ENCODE measurements at regions not wholly inside any gene's neighbourhood (a gene's known extent, or its start where the extent isn't known, plus 50 kb on each side); places are given as distances from the start of the nearest gene placed in this dataset.

DNA sequence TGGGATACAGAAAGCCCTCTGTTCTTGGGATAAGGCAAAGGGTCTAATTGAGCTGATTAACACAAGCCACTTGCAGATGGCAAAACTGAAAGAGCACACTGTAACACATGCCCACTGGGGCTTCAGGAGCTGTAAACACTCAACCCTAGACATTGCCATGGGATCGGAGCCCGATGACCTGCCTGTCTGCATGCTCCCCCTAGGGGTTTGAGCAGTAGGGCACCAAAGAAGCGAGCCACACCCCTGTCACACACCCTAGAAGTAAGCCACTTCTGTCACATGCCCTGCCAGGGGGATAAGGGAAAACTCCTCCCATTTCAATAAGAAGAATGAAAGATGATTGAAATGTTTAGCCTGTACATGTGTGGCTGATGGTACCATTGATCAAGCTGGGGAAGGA is 81.3 kb upstream of the IRX6 start:
- ATAC-seq (no peak), DNase-seq (no peak)
- Histone ChIP-seq H3K9me3 (ENCODE audit: control insufficient read depth, low read length) (no peaks in the 10 kb centered on the region), H3K27me3 (ENCODE audit: control insufficient read depth, insufficient read depth) (peaks cover 3% of the 10 kb centered on the region), H3K27ac (ENCODE audit: low read length) (no peak overlapping the region), H3K4me3 (ENCODE audit: low read length) (no peak overlapping the region), H3K4me1 (ENCODE audit: control insufficient read depth, insufficient read depth, low read length) (no peaks in the 10 kb centered on the region)
- intact Hi-C loops (cut with DNase I), result no loop called here
- WGBS, result 63% methylated on average over 3 of the region's 3 CpGs

DNA sequence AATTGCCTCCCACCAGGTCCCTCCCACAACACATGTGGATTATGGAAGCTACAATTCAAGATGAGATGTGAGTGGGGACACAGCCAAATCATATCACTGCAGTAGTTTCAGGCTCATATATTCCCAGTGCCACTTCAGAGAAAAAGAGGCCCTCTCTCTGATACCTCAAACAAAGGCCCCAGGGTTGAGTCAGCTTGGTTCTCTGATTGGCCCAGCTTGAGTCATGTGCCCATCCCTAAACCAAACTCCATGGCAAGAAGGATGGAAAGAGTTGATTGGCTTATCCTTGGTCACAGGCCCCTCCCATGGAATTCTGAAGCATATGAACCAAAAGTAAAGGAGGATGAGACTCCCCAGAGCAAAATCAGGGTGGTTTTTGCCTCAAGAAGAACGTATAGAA is 75.9 kb upstream of the IRX6 start:
- Histone ChIP-seq H3K4me1 (ENCODE audit: control insufficient read depth, insufficient read depth, low read length) (no peaks in the 10 kb centered on the region), H3K4me3 (ENCODE audit: low read length) (no peak overlapping the region), H3K9me3 (ENCODE audit: control insufficient read depth, low read length) (no peaks in the 10 kb centered on the region), H3K27ac (ENCODE audit: low read length) (no peak overlapping the region), H3K27me3 (ENCODE audit: control insufficient read depth, insufficient read depth) (no peaks in the 10 kb centered on the region)
- DNase-seq (no peak), ATAC-seq (no peak)
- intact Hi-C loops (cut with DNase I), result no loop called here
- WGBS, result 38% methylated on average over 1 of the region's 1 CpG

DNA sequence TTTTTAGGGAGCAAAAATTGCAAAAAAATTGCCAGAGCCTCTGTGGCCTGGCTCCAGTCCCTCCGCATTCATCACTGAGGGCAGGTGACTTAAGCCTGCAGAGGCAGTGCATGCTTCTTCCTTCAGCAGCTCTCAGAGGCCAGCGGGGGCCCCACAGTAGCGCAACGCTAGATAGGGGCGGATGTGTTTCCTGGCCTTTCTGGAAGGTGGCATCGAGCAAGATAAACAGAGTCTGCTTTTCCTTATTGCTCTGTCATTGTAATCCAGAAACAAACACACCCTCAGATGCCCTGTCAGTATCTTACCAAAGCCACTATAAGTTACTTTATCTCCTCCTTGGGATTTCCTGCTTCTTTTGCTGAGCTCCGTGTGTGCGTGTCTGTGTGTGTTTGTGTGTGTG is 75.5 kb upstream of the IRX6 start:
- Histone ChIP-seq H3K9me3 (ENCODE audit: control insufficient read depth, low read length) (no peaks in the 10 kb centered on the region), H3K27me3 (ENCODE audit: control insufficient read depth, insufficient read depth) (no peaks in the 10 kb centered on the region), H3K4me1 (ENCODE audit: control insufficient read depth, insufficient read depth, low read length) (no peaks in the 10 kb centered on the region), H3K27ac (ENCODE audit: low read length) (no peak overlapping the region), H3K4me3 (ENCODE audit: low read length) (no peak overlapping the region)
- peak in 1 of 3 donors; percentile 49 for DNase-seq
- intact Hi-C loops (cut with DNase I), result no loop called here
- peak; percentile 44 to 50 for ATAC-seq
- WGBS, result 24% methylated on average over 8 of the region's 8 CpGs

DNA sequence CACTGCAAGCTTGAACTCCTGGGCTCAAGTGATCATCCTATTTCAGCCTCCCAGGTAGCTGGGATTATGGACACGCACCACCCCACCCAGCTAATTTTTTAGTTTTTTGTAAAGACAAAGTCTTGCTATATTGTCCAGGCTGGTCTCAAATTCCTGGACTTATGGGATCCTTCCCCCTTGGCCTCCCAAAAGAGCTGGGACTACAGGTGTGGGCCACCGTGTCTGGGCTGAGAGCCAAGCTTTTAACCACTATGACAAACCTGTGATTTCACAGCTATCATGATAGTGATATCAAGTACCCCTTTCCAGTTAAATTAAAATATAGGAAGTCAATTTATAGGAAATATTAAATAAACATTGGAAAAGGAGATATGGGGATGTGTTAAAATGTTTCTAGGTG is 74.6 kb upstream of the IRX6 start:
- Histone ChIP-seq H3K4me3 (ENCODE audit: low read length) (no peak overlapping the region), H3K27ac (ENCODE audit: low read length) (no peak overlapping the region), H3K27me3 (ENCODE audit: control insufficient read depth, insufficient read depth) (no peaks in the 10 kb centered on the region), H3K4me1 (ENCODE audit: control insufficient read depth, insufficient read depth, low read length) (no peaks in the 10 kb centered on the region), H3K9me3 (ENCODE audit: control insufficient read depth, low read length) (no peaks in the 10 kb centered on the region)
- no peak for ATAC-seq
- no peak for DNase-seq
- intact Hi-C loops (cut with DNase I), result no loop called here
- 85% methylated on average over 2 of the region's 2 CpGs for WGBS

DNA sequence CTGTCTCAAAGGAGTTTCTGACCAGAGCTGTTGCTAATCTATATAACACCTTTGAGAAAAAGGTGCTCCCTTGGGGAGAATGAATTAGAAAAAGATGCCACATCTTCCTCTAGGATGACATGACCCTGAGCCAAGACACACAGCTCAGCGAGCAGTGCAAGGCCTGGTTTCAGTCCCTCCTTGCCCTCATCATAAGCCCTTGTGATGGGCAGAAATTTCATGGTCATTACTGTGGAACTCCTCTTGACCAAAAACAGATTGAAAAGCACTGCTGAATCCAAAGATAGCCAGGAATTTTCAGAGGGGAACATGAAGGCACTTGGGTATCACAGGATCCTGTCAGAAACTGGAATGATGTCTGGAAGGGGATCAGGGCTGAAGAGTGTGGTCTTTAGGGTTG is 74.1 kb upstream of the IRX6 start:
- 82% methylated on average over 1 of the region's 1 CpG for WGBS
- Histone ChIP-seq H3K27ac (ENCODE audit: low read length) (no peak overlapping the region), H3K4me3 (ENCODE audit: low read length) (no peak overlapping the region), H3K27me3 (ENCODE audit: control insufficient read depth, insufficient read depth) (no peaks in the 10 kb centered on the region), H3K9me3 (ENCODE audit: control insufficient read depth, low read length) (no peaks in the 10 kb centered on the region), H3K4me1 (ENCODE audit: control insufficient read depth, insufficient read depth, low read length) (no peaks in the 10 kb centered on the region)
- intact Hi-C loops (cut with DNase I), result no loop called here
- no peak for DNase-seq
- no peak for ATAC-seq

DNA sequence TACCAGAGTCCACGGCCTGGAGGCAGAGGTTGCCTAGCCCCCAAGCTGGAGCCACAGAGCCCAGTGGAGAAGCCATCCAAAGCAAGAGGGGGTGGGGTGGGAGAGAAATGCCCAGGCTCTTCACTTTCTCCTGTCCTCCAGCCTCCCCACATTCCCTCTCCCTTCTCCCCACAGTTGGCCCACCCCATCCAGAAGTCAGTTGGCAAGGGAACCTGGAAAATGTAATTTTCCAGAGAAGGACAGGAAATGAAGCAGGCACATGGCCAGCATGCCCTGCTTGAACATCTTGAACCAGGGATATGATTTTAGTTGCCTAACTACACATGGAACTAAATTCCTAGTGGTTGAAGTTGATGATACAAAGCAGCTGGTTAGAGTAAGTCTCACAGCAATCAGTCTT is 73.3 kb upstream of the IRX6 start:
- ATAC-seq (no peak), DNase-seq (no peak)
- Histone ChIP-seq H3K27ac (ENCODE audit: low read length) (no peak overlapping the region), H3K4me1 (ENCODE audit: control insufficient read depth, insufficient read depth, low read length) (no peaks in the 10 kb centered on the region), H3K4me3 (ENCODE audit: low read length) (no peak overlapping the region), H3K9me3 (ENCODE audit: control insufficient read depth, low read length) (no peaks in the 10 kb centered on the region), H3K27me3 (ENCODE audit: control insufficient read depth, insufficient read depth) (no peaks in the 10 kb centered on the region)
- 60% methylated on average over 1 of the region's 1 CpG for WGBS
- intact Hi-C loops (cut with DNase I), result no loop called here

DNA sequence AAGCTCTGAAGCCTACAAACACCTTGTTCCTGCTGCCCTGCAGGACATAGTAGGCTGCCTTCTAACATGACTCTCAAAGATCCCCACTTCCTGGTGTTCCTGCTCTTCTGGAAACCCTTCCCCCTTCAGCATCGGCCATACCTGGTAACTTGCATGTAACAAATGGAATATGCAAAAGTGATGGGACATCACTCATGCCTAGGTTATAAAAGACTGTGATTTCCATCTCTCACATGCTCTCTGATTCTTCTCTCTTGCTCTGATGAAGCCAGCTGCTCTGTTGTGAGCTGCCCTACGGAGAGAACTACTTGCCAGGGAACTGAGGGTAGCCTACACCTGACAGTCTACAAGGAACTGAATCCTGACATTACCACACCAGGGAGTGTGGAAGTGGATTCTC is 72.9 kb upstream of the IRX6 start:
- Histone ChIP-seq H3K9me3 (ENCODE audit: control insufficient read depth, low read length) (no peaks in the 10 kb centered on the region), H3K27ac (ENCODE audit: low read length) (no peak overlapping the region), H3K27me3 (ENCODE audit: control insufficient read depth, insufficient read depth) (no peaks in the 10 kb centered on the region), H3K4me1 (ENCODE audit: control insufficient read depth, insufficient read depth, low read length) (no peaks in the 10 kb centered on the region), H3K4me3 (ENCODE audit: low read length) (no peak overlapping the region)
- no peak for ATAC-seq
- no peak for DNase-seq
- intact Hi-C loops (cut with DNase I), result no loop called here
- WGBS, result 86% methylated on average over 2 of the region's 2 CpGs

DNA sequence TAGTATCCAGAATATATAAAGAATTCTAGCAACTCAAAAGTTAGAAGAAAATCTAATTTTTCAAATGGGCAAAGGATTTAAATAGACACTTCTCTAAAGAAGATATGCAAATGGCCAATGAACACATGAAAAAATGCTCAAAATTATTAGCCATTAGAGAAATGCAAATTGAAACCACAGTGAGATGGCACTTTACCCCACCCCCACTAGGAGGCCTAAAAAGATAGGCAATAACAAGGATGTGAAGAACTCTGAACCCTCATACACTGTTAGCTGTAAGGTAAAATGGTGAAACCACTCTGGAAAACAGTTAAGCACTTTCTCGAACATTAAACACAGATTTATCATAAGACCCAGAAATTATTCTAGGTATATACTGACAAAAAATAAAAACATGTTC is 71.4 kb upstream of the IRX6 start:
- intact Hi-C loops (cut with DNase I), result no loop called here
- no peaks in the 10 kb centered on the region for H3K9me3 ChIP-seq (ENCODE audit: control insufficient read depth, low read length)
- H3K4me3 ChIP-seq (ENCODE audit: low read length), result no peak overlapping the region
- no peaks in the 10 kb centered on the region for H3K27me3 ChIP-seq (ENCODE audit: control insufficient read depth, insufficient read depth)
- no peak for ATAC-seq
- H3K4me1 ChIP-seq (ENCODE audit: control insufficient read depth, insufficient read depth, low read length), result no peaks in the 10 kb centered on the region
- DNase-seq, result no peak
- no peak overlapping the region for H3K27ac ChIP-seq (ENCODE audit: low read length)
- 88% methylated on average over 1 of the region's 1 CpG for WGBS

DNA sequence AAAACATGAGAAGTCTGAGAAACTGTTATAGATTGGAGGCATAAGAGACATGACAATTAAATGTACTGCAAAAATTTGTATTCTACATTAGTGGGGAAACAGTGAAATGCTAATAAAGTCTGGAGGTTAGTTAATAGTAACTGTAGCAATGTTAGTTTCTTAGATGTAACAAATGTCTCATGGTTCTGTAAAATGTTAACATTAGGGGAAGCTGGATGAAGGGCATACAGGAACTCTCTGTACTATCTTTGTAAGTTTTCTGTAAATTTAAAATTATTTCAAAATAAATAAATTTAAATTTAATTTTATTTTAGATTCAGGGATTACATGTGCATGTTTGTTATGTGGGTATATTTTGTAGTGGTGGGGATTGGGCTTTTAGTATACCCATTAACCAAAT is 70.0 kb upstream of the IRX6 start:
- no peaks in the 10 kb centered on the region for H3K4me1 ChIP-seq (ENCODE audit: control insufficient read depth, insufficient read depth, low read length)
- ATAC-seq, result no peak
- H3K9me3 ChIP-seq (ENCODE audit: control insufficient read depth, low read length), result no peaks in the 10 kb centered on the region
- no peak overlapping the region for H3K4me3 ChIP-seq (ENCODE audit: low read length)
- H3K27me3 ChIP-seq (ENCODE audit: control insufficient read depth, insufficient read depth), result no peaks in the 10 kb centered on the region
- H3K27ac ChIP-seq (ENCODE audit: low read length), result no peak overlapping the region
- intact Hi-C loops (cut with DNase I), result no loop called here
- no peak for DNase-seq

DNA sequence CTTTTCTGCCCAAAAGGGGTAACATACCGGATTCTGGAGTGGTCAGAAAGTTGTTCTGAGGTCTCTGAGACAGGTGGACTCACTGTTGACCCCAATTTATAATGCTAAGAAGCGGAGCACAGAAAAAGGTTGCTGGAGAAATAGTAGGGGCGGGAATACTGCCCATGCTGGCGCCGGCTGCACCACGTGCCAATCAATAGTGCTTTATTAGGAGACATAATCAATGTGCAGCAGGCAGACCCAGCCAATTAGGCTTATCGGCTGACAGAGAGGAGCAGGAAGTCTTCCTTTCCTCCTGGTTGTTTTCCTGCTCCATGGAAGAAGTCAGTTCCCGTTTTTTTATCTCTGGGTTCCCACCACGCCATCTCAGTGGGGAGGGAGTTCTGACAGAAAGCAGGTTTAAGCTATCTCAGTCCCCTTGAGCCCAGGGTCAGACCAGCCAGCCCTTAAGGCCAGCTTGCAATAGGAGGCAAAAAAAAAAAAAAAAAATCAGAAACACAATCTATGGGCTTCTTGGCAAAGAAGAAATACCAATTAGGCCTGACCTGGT is 68.2 kb upstream of the IRX6 start:
- WGBS, result 36% methylated on average over 9 of the region's 9 CpGs

DNA sequence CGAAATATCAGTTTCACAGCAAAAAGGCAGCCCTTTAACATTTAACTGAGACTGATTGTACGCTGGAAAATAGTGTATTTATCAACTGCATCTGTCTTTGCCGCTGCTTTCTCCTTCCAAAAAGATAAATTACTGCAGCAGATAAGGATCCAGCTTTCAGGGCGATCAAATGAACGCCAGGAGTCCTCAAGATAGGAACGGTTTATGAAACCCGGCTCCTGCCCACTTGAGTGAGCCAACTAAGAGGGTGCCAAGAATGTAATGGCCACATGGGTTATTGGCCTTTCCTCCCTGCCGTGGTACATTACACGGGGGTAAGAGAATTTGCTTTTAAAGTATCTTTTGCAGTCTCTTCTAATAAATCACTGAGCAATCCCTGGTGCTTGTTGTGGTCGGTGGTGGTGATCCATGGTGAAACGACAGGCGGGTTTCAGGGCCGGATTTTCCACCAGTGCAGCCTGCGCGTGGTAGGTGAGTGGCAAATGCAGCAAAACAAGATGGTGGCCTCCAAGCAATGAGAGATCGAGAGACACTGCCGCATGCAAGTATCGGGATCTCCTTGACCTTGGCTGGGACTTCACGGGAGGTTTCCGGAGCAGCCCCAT is 67.5 kb upstream of the IRX6 start:
- ATAC-seq, result no peak

More for the DNA sequence above, 68.2 kb upstream of the IRX6 start:
- ATAC-seq (no peak), DNase-seq (no peak)
- Histone ChIP-seq H3K9me3 (ENCODE audit: control insufficient read depth, low read length) (no peaks in the 10 kb centered on the region), H3K27ac (ENCODE audit: low read length) (no peak overlapping the region), H3K4me3 (ENCODE audit: low read length) (no peak overlapping the region), H3K27me3 (ENCODE audit: control insufficient read depth, insufficient read depth) (no peaks in the 10 kb centered on the region), H3K4me1 (ENCODE audit: control insufficient read depth, insufficient read depth, low read length) (no peaks in the 10 kb centered on the region)
- intact Hi-C loops (cut with DNase I), result no loop called here

More for the DNA sequence above, 67.5 kb upstream of the IRX6 start:
- WGBS, result 71% methylated on average over 20 of the region's 20 CpGs
- H3K4me1 ChIP-seq (ENCODE audit: control insufficient read depth, insufficient read depth, low read length), result no peaks in the 10 kb centered on the region
- H3K4me3 ChIP-seq (ENCODE audit: low read length), result no peak overlapping the region
- intact Hi-C loops (cut with DNase I), result no loop called here
- no peaks in the 10 kb centered on the region for H3K9me3 ChIP-seq (ENCODE audit: control insufficient read depth, low read length)
- no peak for DNase-seq
- H3K27me3 ChIP-seq (ENCODE audit: control insufficient read depth, insufficient read depth), result no peaks in the 10 kb centered on the region
- no peak overlapping the region for H3K27ac ChIP-seq (ENCODE audit: low read length)
